ENCODE measurements at regions not wholly inside any gene's neighbourhood (a gene's known extent, or its start where the extent isn't known, plus 50 kb on each side); places are given as distances from the start of the nearest gene placed in this dataset.

DNA sequence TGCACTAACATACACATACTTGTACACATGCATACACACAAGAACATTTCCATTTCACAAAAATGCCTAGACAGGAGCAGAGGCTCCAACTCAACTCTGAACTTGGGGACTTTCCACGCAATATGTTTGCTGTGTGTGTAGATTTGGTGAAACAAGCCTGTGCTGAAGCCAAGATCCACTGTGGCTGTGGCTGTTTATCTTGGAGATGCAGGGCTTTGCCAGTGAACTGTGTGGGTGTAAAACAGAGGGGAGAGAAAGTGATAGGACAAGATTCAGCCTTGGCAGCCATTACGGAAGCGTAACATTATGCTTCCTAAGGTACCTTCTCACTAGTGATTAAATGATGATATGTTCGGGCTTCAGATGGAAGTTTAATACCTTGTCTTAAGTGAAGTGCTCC lies 73.2 kb upstream of the MBNL2 start:
- TF ChIP-seq POLR2A (IDR thresholded peaks at IDR 0.05; ENCODE audit: low read depth, low read length) (no peak), POLR2AphosphoS5 (IDR thresholded peaks at IDR 0.05; ENCODE audit: low read depth, low read length) (no peak)

Data from GM12892 (cell line).